K562 (cell line): ENCODE measurements at regions not wholly inside any gene's neighbourhood (a gene's known extent, or its start where the extent isn't known, plus 50 kb on each side); places are given as distances from the start of the nearest gene placed in this dataset.

Experiments
- ATAC-seq: fragments of 200-7000 bp; cut with Tn5 transposase; 3 replicates; pipeline ENCODE4 v1.9.1; 2020; ENCODE audit warnings: moderate library complexity
- BruUV-seq: library from RNA; stranded (reverse); fragments of 400-500 nt; replicated peaks from 2 replicates; lab custom pipeline; 2021; lab: Mats Ljungman, UMichigan
- CTCF ChIA-PET: fragments of 300-600 bp; formaldehyde crosslinking; extraction: SDS; loops from one replicate; lab custom pipeline; 2021; ENCODE audit warnings: low intra/inter-chr PET ratio; lab: Yijun Ruan, JAX
- POLR2A ChIA-PET: fragments of 300-600, 350-650 bp; sonication (Branson Sonifier 250); formaldehyde crosslinking; extraction: SDS; loops from one replicate; lab custom pipeline; 2021; ENCODE audit warnings: antibody characterized with exemption, inconsistent platforms; lab: Yijun Ruan, JAX
- DNase-seq, 4 experiments: peaks; one replicate each; pipeline versions ENCODE4 v3.0.0 to v3.0.0-alpha.2; 2011 to 2018; ENCODE audit warnings: low spot score in 3 of 4, mixed read lengths in 3 of 4; ENCODE audit errors: extremely low read depth in 1 of 4
- FAIRE-seq: peaks from 2 replicates; lab custom pipeline; 2011; peaks lifted over from hg19 to GRCh38; lab: Jason Lieb, UNC
- H2AFZ ChIP-seq: 2 replicates; pipeline ENCODE4 v1.6.0; 2011; ENCODE audit warnings: low read depth, low read length, control low read depth, inconsistent platforms
- H3K27ac ChIP-seq: fragments of 200-600 bp; 3 replicates; pipeline ENCODE4 v1.8.0; 2011; ENCODE audit warnings: low read depth, mild to moderate bottlenecking, control low read depth, inconsistent platforms, low read length, moderate library complexity, mixed read lengths; ENCODE audit errors: extremely low read depth
- H3K27me3 ChIP-seq, 2 experiments: fragments of 300-600 bp in 1 of 2; 2 replicates in 1 of 2; 3 replicates in 1 of 2; pipeline versions ENCODE4 v1.6.0 to v1.8.0; 2011; ENCODE audit warnings: inconsistent platforms in 2 of 2, low read length in 2 of 2, mild to moderate bottlenecking in 1 of 2, mixed read lengths in 1 of 2, moderate library complexity in 1 of 2; ENCODE audit not compliant: control insufficient read depth in 2 of 2, insufficient read depth in 2 of 2
- H3K36me3 ChIP-seq: fragments of 300-600 bp; 3 replicates; pipeline ENCODE4 v1.8.0; 2011; ENCODE audit warnings: mild to moderate bottlenecking, low read length, inconsistent platforms; ENCODE audit not compliant: control insufficient read depth, insufficient read depth
- H3K4me1 ChIP-seq, 2 experiments: fragments of 200-600 bp in 1 of 2; replicated peaks in 1 of 2; 2 replicates in 1 of 2; 3 replicates in 1 of 2; pipeline versions ENCODE4 v1.5.1 to v1.8.0; 2011; ENCODE audit warnings: inconsistent platforms in 2 of 2, low read length in 2 of 2, mild to moderate bottlenecking in 1 of 2, mixed read lengths in 1 of 2, moderate library complexity in 1 of 2; ENCODE audit not compliant: control insufficient read depth in 2 of 2, insufficient read depth in 2 of 2
- H3K4me2 ChIP-seq: 2 replicates; pipeline ENCODE4 v1.6.1; 2011; ENCODE audit warnings: low read length, control low read depth, inconsistent platforms, mixed read lengths; ENCODE audit not compliant: insufficient read depth
- H3K4me3 ChIP-seq: fragments of 200-600 bp; sonication (generic), shearing (Covaris generic); 2 replicates; pipeline ENCODE4 v1.5.1; 2016; ENCODE audit warnings: control low read depth, inconsistent platforms
- H3K79me2 ChIP-seq: fragments of 200-600 bp; 3 replicates; pipeline ENCODE4 v1.8.0; 2011; ENCODE audit warnings: low read length, inconsistent platforms; ENCODE audit not compliant: control insufficient read depth, insufficient read depth
- H3K9ac ChIP-seq, 2 experiments: 2 replicates each; pipeline versions ENCODE4 v1.6.0 to v1.6.1; 2011; ENCODE audit warnings: low read depth in 2 of 2, low read length in 2 of 2, control low read depth in 1 of 2, inconsistent platforms in 1 of 2, mild to moderate bottlenecking in 1 of 2, mixed read lengths in 1 of 2; ENCODE audit not compliant: insufficient read depth in 1 of 2
- H3K9me1 ChIP-seq: one replicate; pipeline ENCODE4 v1.6.0; 2011; ENCODE audit warnings: inconsistent platforms, mild to moderate bottlenecking, low read length, moderate library complexity; ENCODE audit not compliant: control insufficient read depth, insufficient read depth
- H3K9me3 ChIP-seq: replicated peaks from 2 replicates; pipeline ENCODE4 v1.5.1; 2011; ENCODE audit warnings: low read depth, low read length, inconsistent platforms; ENCODE audit not compliant: control insufficient read depth, insufficient read depth
- H4K20me1 ChIP-seq: replicated peaks from 2 replicates; pipeline ENCODE4 v1.6.1; 2011; ENCODE audit warnings: low read length, inconsistent platforms, mixed read lengths; ENCODE audit not compliant: control insufficient read depth, insufficient read depth
- CREB5 ChIP-seq: fragments of 250-450 bp; sonication (Bioruptor Pico); IDR thresholded peaks from 2 replicates; pipeline ENCODE4 v1.5.0; 2020; ENCODE audit warnings: mild to moderate bottlenecking
- HMG20A ChIP-seq: fragments of 450-650 bp; formaldehyde crosslinking; conservative IDR thresholded peaks from 2 replicates; pipeline ENCODE4 v1.4.0; 2020; ENCODE audit warnings: mild to moderate bottlenecking, mixed read lengths
- KLF1 ChIP-seq: fragments of 450-650 bp; IDR thresholded peaks from 2 replicates; pipeline ENCODE4 v1.6.1; 2016; ENCODE audit warnings: missing genetic modification characterization, missing compliant biosample characterization
- NR1H2 ChIP-seq: sonication (generic); formaldehyde crosslinking; IDR thresholded peaks from 2 replicates; pipeline ENCODE4 v1.4.0; 2020; ENCODE audit warnings: mild to moderate bottlenecking, missing genetic modification reagents
- RBM15 ChIP-seq: fragments of 200-400 bp; formaldehyde crosslinking; IDR thresholded peaks from 2 replicates; pipeline ENCODE4 v1.6.1; 2018; ENCODE audit warnings: mild to moderate bottlenecking, low read length, moderate library complexity; ENCODE audit not compliant: insufficient read depth
- SLC30A9 ChIP-seq: fragments of 250-450 bp; sonication (Bioruptor Pico); IDR thresholded peaks from 2 replicates; pipeline ENCODE4 v1.8.0; 2022; ENCODE audit warnings: mild to moderate bottlenecking, moderate library complexity
- SMAD4 ChIP-seq: fragments of 250-450 bp; sonication (Bioruptor Pico); conservative IDR thresholded peaks from 2 replicates; pipeline ENCODE4 v1.8.0; 2021; ENCODE audit warnings: inconsistent platforms, mild to moderate bottlenecking, moderate library complexity
- UBTF ChIP-seq, 2 experiments: IDR thresholded peaks; 2 replicates each; pipeline ENCODE4 v1.6.1; 2012; ENCODE audit warnings: improper control_type of control experiment in 2 of 2, low read depth in 2 of 2, low read length in 2 of 2, borderline replicate concordance in 1 of 2
- ZC3H4 ChIP-seq: sonication (generic); formaldehyde crosslinking; IDR thresholded peaks from 2 replicates; pipeline ENCODE4 v1.9.0; 2021; ENCODE audit warnings: missing genetic modification reagents, borderline replicate concordance
- ZNF318 ChIP-seq, 2 experiments: fragments of 450-650 bp; IDR thresholded peaks; 2 replicates each; pipeline ENCODE4 v1.6.1; 2016; ENCODE audit warnings: mild to moderate bottlenecking in 2 of 2, borderline replicate concordance in 1 of 2, low read depth in 1 of 2, moderate library complexity in 1 of 2
- ZNF780A ChIP-seq: fragments of 250-450 bp; sonication (Bioruptor Pico); IDR thresholded peaks from 2 replicates; pipeline ENCODE4 v1.5.0; 2021; ENCODE audit warnings: mild to moderate bottlenecking
- WGBS: fragments of 100-300 bp; shearing (Covaris generic); methylation state at CpG from one replicate; pipeline ENCODE4 v1.1.6; 2016; ENCODE audit warnings: low coverage, mixed read lengths; ENCODE audit not compliant: insufficient coverage; ENCODE audit errors: missing lambda C conversion rate; 5-methylcytosine and 5-hydroxymethylcytosine counted together
- in situ Hi-C: fragments of 300-500 bp; cut with MboI; formaldehyde crosslinking; loops from 4 replicates; pipeline ENCODE4 v1.15.0; 2018; ENCODE audit warnings: inconsistent platforms, mixed read lengths
- intact Hi-C: fragments of 100-400 bp; cut with micrococcal nuclease; formaldehyde crosslinking; loops from 2 replicates; pipeline ENCODE4 v1.14.2; 2022

GRCh38 chr14:37899365-37899764 is 303.9 kb downstream of the TTC6 start:
- Histone ChIP-seq H3K9me1 (no peaks in the 10 kb centered on the region), H3K9ac (no peak overlapping the region), H3K4me1 (no peaks in the 10 kb centered on the region), H3K27me3 (no peaks in the 10 kb centered on the region), H3K9me3 (no peaks in the 10 kb centered on the region), H4K20me1 (no peaks in the 10 kb centered on the region), H2AFZ (no peak overlapping the region), H3K27ac (no peak overlapping the region), H3K4me3 (no peak overlapping the region), H3K36me3 (no peaks in the 10 kb centered on the region), H3K79me2 (no peaks in the 10 kb centered on the region), H3K4me2 (no peak overlapping the region)
- whole genome bisulfite sequencing: 3% methylated on average over 4 of the region's 4 CpGs
- ChIA-PET POLR2A (no interaction called here), CTCF (no interaction called here)
- ATAC-seq (no peak), FAIRE-seq (no peak), DNase-seq (no peak)
- intact Hi-C loops (no loop called here), in situ Hi-C loops (loop anchor here (25.0 kb wide), 1 partner anchor 963 kb away; no protein-coding TSS in a partner anchor)
- BruUV-seq: no TSS peak
- TF ChIP-seq SMAD4 (CRISPR knock-in tag) (no peak), CREB5 (CRISPR knock-in tag) (no peak), RBM15 (no peak), UBTF (IDR thresholded peaks at IDR 0.05; ENCODE audit: borderline replicate concordance in 1 of 2, low read depth in 2 of 2, low read length in 2 of 2) (no peak), ZNF318 (IDR thresholded peaks at IDR 0.05; ENCODE audit: borderline replicate concordance in 1 of 2, low read depth in 1 of 2) (no peak), ZNF780A (CRISPR knock-in tag) (no peak), NR1H2 (CRISPR knock-in tag) (no peak), SLC30A9 (no peak), ZC3H4 (CRISPR knock-in tag) (no peak), HMG20A (CRISPR knock-in tag) (no peak), KLF1 (tag) (no peak)
